GM21423 (cell line): ENCODE measurements at regions not wholly inside any gene's neighbourhood (a gene's known extent, or its start where the extent isn't known, plus 50 kb on each side); places are given as distances from the start of the nearest gene placed in this dataset.

Experiments
- ATAC-seq: cut with Tn5 transposase; IDR thresholded peaks from one replicate; pipeline ENCODE4 v1.9.1; 2021; ENCODE audit warnings: mild to moderate bottlenecking, moderate library complexity; ENCODE audit not compliant: unreplicated experiment

DNA sequence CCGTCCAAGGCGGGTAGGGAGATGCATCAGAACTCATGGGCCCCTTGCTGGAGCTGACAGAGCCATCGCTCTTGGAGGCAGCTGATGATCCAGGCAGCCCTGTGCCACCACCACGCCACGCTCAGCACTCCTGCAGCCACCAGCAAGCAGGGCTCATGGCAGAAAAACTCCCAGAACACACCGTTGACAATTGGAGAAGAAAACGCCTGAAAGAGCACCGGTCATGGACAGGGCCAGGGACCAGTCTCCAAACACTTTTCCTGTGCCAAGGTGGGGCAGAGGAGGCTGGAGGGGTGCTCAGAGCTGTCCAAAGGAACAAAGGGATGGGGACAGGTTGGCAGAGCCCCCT is 132.2 kb downstream of the FOXL1 start:
- ATAC-seq = no peak

DNA sequence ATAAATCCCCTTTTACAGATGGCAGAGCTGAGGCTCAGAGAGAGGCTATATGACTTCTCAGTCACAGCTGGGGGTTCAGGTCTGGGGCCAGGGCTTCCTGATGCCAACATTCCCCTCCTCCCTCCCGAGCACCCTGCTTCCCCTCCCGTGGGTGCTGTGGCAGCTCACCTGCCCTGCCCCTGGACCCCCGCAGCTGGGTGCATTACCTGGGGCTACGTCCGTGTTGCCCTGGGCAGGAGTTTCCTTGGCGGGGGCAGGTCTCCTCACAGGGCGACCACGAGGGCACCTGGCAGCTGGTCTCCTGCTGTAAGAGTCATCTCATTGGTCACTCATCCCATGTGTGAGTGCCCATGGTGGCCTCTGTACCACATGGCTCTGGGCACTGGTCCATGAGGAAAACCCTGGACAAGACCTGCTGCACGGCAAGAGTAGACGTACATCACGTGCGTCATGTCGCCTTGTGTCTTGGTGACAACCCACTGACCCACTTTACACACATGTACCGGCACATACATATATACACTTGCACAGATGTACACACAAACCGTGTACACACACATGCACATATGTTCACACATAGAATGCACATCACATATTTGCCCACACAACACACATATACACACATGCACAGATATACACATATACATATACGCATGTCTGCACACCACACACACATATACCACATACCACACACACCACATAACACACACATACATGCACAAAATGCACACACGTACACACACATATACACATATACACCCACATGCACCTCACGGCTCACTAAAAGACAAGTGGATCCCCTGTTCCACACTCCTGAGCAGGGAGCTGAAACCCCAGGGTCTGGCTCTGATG is 134.0 kb downstream of the FOXL1 start:
- no peak for ATAC-seq

DNA sequence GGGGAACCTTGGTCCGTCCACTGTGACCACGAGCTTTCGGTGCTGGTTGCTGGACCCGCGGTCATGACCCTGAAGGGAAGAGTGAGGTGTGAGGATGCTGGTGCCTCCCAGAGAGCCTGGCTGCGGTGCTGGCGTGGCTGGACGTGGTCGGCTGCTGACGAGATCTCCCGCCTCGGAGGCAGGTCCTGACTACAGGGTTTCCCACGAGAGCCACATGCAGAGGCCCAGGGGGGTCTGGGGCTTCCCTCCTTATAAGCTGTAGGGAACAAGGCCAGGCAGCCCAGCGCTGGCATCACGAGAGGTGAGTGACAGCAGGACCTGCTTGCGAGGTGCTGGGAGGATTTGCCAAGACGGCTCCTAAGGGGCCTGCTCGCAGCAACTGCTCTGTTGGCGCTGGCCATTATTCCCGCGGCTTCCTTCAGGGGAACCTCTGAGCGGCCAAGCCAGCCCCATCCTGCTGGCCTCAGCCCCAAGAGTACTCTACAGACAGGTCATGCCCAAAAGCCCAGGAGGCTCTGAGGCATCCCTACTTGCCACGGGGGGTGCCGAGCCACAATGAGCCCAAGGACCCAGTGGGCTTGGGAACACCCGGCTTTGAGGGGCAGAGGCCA is 134.8 kb downstream of the FOXL1 start:
- no peak for ATAC-seq

- no peak for ATAC-seq
These were observed 135.8 kb downstream of the FOXL1 start for GRCh38 chr16:86714166-86714565.

- no peak for ATAC-seq
These were observed 138.3 kb downstream of the FOXL1 start for GRCh38 chr16:86716649-86717048.

DNA sequence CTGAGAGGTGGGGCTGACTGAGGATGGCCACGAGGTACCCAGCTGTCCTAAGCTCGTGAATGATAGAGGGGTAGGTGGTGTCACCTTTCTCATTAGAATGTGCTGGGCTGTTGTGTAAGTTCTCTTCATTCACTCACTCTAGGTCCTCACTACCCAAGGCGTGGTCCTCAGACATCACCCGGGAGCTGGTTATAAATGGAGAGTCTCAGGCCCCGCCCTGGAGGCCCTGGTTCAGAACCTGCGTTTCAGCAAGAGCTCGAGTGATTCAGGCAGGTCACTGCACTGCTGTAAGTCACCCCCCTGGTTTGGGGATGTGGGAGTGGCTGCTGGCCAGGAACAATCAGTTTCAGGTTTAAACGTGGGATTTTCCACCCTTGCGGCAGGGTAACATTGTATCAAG is 139.8 kb downstream of the FOXL1 start:
- no peak for ATAC-seq

GRCh38 chr16:86722970-86723369 is 144.6 kb downstream of the FOXL1 start:
- ATAC-seq = no peak

DNA sequence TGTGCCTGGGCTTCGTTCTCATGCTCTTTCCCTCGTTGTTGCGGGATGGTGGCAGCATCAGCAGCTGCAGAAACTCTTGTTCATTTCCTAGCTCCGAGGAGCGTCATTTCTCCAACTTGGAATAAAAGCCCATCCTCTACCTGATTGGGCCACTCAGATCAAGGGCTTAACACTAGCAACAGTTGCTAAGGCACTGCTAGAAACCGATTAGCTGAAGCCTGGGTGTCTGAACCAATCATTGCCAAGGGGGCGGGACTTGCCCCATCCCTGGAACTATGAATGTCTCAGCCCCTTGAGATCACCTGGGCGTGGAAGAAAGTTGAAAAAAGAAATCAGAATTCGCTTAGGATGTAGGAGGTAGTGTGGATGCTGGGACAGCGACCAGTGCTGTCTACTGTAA is 145.3 kb downstream of the FOXL1 start:
- no peak for ATAC-seq

- ATAC-seq = no peak
These were observed 147.1 kb downstream of the FOXL1 start for GRCh38 chr16:86725401-86725800.

DNA sequence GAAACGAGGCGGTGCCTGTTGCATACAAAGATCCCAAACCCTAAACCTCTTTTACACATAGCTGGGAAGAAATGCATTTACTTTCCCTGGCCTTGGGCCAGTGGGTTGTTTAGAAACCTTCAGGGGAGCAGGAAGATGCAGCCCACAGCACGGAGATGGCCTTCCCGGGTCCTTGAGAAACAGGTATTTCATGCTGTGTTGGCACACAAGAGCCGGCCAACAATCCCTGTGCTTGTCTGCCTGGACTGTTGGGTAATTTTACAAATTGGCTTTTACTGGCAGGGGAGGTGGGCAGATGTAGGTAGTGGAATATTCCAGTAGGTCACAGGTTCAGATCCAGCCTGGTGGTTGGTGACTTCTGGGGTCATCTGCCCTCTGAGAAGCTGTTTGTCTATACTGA is 148.0 kb downstream of the FOXL1 start:
- no peak for ATAC-seq

DNA sequence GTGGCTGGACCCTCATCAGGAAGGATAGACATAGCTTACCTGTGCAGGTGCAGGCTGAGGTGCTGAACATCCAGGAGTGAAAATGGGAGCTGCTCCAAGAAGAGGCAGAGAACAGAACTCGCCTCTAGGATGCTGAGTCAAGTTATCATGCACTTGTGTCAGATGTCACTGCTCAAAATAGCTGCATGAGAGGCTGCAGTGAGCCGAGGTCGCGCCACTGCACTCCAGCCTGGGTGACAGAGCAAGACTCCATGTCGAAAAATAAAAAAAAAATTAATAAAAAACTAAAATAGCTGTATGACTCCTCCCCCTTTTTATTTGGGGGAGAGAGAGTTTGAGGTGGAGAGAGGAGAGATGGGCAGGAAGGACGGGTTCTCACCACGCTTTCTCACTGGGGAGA is 148.8 kb downstream of the FOXL1 start:
- no peak for ATAC-seq

DNA sequence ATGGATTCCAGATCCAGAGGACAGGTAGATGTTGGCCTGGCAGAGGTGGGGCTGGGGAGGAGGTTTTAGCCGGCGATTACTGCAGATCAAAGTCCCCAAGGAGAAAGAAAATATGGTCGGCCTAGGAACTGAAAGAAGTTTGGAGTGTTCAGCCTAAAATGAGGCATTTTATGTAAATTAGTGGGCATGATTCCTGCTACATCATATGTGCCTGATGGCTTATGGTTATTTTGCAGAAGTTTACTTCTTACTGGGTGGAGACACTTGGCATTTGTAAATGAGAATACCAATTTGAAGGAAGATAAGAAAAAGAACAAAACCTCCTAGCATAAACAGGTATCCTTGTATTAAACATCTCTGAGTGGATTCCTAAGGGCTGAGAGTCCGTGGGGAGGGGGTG is 149.3 kb downstream of the FOXL1 start:
- ATAC-seq = no peak

DNA sequence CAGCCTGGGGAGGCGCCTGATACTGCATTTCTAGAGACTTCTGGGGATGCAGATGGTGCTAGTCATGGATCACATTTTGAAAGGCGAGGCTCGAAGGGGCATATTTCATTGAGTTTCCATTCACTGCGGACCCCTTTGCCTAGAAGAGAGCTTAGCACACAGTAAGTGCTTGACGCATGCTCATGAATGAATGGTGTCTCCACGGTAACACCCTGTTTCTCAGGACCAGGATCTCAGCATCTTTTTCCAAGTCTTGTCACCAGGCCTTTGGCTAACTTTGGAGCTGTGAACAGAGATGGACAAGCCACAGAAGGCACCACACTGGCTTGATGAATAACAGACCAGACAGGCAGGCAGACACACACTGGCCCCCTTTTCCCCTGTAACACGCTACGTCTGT is 151.3 kb downstream of the FOXL1 start:
- no peak for ATAC-seq

GRCh38 chr16:86730086-86730485 is 151.7 kb downstream of the FOXL1 start:
- ATAC-seq = no peak

- no peak for ATAC-seq
These were observed 152.2 kb downstream of the FOXL1 start for GRCh38 chr16:86730597-86730996.

GRCh38 chr16:86732621-86733295 is 154.4 kb downstream of the FOXL1 start:
- no peak for ATAC-seq

- ATAC-seq = no peak
These were observed 155.4 kb downstream of the FOXL1 start for GRCh38 chr16:86733546-86734254.

DNA sequence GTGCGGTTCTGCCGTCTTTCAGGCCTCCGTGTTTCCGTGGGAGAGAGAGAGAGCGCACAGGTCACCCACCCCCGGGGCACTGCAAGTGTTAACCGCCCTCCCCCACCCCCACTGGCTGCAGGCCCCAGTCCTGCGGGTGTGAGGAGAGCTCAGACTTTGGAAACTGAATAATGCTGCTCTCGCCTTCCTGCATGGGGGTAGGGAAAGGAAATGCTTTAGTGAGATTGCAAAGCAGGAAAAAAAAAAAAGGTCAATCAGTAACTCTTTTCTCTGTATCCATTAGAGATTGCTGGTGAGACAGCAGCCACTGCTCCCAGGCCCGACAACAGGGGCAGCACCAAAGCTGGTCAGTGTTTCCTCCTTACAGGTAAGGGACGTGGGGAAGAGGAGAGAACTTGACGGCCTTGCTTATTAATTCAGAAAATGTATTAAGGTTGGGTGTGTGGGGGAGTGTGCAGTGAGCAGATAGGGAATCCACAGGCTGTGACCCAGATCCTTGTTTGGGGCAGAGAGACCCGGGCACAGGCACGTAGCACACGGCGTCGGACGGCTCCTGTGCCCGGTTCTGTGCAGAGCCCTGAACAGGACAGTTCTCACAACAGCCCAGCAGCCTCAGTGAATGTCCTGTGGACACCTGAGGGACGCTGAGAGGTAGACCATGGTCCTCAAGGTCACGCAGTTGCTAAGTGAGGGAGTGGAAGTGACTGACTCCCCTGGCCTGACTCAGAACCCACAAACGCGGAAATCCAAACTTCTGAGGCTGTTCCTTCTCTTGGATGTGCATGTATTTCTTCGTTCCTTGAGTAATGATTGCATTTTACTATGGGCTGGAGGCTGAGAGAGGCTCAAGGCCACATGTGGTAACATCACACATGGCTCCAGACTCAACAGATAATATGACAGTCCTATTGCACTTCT is 156.5 kb downstream of the FOXL1 start:
- no peak for ATAC-seq

GRCh38 chr16:86735727-86736126 is 157.4 kb downstream of the FOXL1 start:
- ATAC-seq = no peak

DNA sequence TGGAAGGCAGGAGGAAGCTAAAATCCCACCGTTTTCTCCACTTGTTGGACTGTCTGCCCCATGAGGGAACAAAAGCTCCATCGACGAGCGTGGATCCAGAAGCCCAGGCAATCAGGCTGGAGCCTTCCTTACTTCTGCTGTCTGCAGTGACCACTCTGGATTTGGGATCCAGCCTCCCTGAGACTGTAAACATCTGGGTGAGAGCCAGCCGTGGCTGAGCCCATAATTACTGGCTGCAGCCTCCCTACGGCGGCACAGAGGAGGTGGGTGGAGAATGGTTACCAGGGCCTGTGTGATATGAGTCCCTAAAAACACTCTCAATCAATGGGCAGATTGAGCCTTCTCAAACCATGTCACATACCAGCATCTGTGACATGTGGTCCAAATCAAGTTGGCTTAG is 158.2 kb downstream of the FOXL1 start:
- ATAC-seq = no peak
